HepG2 (cell line): ENCODE measurements at regions not wholly inside any gene's neighbourhood (a gene's known extent, or its start where the extent isn't known, plus 50 kb on each side); places are given as distances from the start of the nearest gene placed in this dataset.

Experiments
- ETV6 ChIP-seq: sonication (generic); formaldehyde crosslinking; conservative IDR thresholded peaks from 2 replicates; pipeline ENCODE4 v1.4.0; 2020; ENCODE audit warnings: missing genetic modification reagents
- FOXK1 ChIP-seq: sonication (generic); formaldehyde crosslinking; IDR thresholded peaks from 2 replicates; pipeline ENCODE4 v1.4.0; 2020; ENCODE audit warnings: low read depth, missing genetic modification reagents, borderline replicate concordance
- KLF13 ChIP-seq: sonication (generic); formaldehyde crosslinking; IDR thresholded peaks from 2 replicates; pipeline ENCODE4 v1.4.0; 2020; ENCODE audit warnings: mild to moderate bottlenecking, missing genetic modification reagents
- KLF6 ChIP-seq: IDR thresholded peaks from 2 replicates; pipeline ENCODE4 v1.8.0; 2016; ENCODE audit warnings: missing biosample characterization, missing genetic modification reagents
- MYNN ChIP-seq: sonication (generic); formaldehyde crosslinking; IDR thresholded peaks from 2 replicates; pipeline ENCODE4 v1.4.0; 2020; ENCODE audit warnings: mild to moderate bottlenecking, low read depth, missing genetic modification reagents
- NFE2L2 ChIP-seq: fragments of 150-350 bp; IDR thresholded peaks from 2 replicates; pipeline ENCODE4 v1.6.1; 2014; ENCODE audit warnings: low read length
- PAWR ChIP-seq: sonication (generic); formaldehyde crosslinking; IDR thresholded peaks from 2 replicates; pipeline ENCODE4 v1.4.0; 2020; ENCODE audit warnings: missing genetic modification reagents, mild to moderate bottlenecking, borderline replicate concordance
- SMAD1 ChIP-seq: sonication (generic); formaldehyde crosslinking; IDR thresholded peaks from 2 replicates; pipeline ENCODE4 v1.4.0; 2020; ENCODE audit warnings: missing genetic modification reagents, low read depth, mild to moderate bottlenecking, borderline replicate concordance
- ZNF230 ChIP-seq: sonication (generic); formaldehyde crosslinking; IDR thresholded peaks from 2 replicates; pipeline ENCODE4 v1.4.0; 2020; ENCODE audit warnings: mild to moderate bottlenecking, missing genetic modification reagents
- ZNF337 ChIP-seq: sonication (generic); formaldehyde crosslinking; IDR thresholded peaks from 2 replicates; pipeline ENCODE4 v1.5.1; 2020; ENCODE audit warnings: missing genetic modification reagents, low read depth, mild to moderate bottlenecking, borderline replicate concordance
- ZNF33A ChIP-seq: sonication (generic); formaldehyde crosslinking; IDR thresholded peaks from 2 replicates; pipeline ENCODE4 v1.5.1; 2020; ENCODE audit warnings: missing genetic modification reagents, mild to moderate bottlenecking, moderate library complexity, borderline replicate concordance
- ZNF713 ChIP-seq: sonication (generic); formaldehyde crosslinking; IDR thresholded peaks from 2 replicates; pipeline ENCODE4 v1.4.0; 2020; ENCODE audit warnings: mild to moderate bottlenecking, missing genetic modification reagents
- ZNF878 ChIP-seq: sonication (generic); formaldehyde crosslinking; IDR thresholded peaks from 2 replicates; pipeline ENCODE4 v1.8.1; 2023; ENCODE audit warnings: mild to moderate bottlenecking, missing genetic modification reagents, moderate library complexity
- TF ChIP-seq, protein P1 (sequence below): sonication (generic); formaldehyde crosslinking; IDR thresholded peaks from 2 replicates; pipeline ENCODE4 v1.4.0; 2020; ENCODE audit warnings: mild to moderate bottlenecking, missing genetic modification reagents
- TF ChIP-seq, protein P2 (sequence below): sonication (generic); formaldehyde crosslinking; IDR thresholded peaks from 2 replicates; pipeline ENCODE4 v1.4.0; 2020; ENCODE audit warnings: missing genetic modification reagents
- TF ChIP-seq, protein P3 (sequence below): sonication (generic); formaldehyde crosslinking; IDR thresholded peaks from 2 replicates; pipeline ENCODE4 v1.8.1; 2023; ENCODE audit warnings: mild to moderate bottlenecking, missing genetic modification reagents
- TF ChIP-seq, protein P4 (sequence below): sonication (generic); formaldehyde crosslinking; IDR thresholded peaks from 2 replicates; pipeline ENCODE4 v1.4.0; 2020; ENCODE audit warnings: low read depth, mild to moderate bottlenecking, missing genetic modification reagents
- TF ChIP-seq, protein P5 (sequence below): sonication (generic); formaldehyde crosslinking; IDR thresholded peaks from 2 replicates; pipeline ENCODE4 v1.4.0; 2020; ENCODE audit warnings: missing genetic modification reagents
- TF ChIP-seq, protein P6 (sequence below): sonication (generic); formaldehyde crosslinking; IDR thresholded peaks from 2 replicates; pipeline ENCODE4 v1.5.0; 2020; ENCODE audit warnings: missing genetic modification reagents

DNA sequence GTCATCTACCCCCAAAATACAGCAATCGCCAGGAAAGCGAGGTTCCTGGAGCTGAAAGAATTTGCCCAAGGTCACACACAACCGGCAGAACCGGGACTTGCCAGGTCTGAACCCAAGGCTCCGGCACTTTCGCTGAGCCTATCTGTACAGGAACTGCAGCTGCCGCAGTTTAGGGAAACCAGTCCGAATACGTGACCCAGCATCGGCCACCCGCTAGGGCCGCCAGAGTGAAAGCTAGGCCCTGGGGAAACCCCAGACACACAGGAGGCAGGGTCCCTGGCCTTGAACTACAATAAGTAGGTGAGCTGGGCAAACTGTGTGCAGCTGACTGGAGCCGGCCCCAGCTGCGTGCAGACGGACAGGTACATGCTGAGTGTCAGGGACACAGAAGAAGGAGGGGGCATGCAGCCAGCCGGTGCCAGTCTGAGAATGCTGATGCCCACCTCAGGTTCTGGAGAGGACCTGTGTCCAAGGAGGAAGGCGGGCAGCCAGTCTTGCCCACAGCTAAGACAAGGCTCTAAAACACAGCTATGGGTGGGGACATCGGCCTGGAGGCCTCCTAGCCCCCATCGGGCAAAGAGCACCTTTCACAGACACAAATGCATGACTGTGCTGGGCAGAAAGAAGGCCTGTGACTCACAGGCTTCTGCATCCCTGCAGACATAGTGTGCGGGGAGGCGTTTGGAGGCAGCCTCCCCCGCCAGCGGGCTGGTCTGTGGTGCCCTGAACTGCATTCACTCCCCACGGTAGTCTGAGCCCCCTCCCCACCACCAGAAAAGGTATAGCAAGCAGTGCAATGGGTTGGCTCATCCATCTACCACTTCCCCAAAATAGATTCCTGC, 107.4 kb upstream of the ID2 start (continued):
- TF ChIP-seq ZNF230 (peak; percentile 60; the same call in 1 of the 2 replicates), NFE2L2 (no peak), KLF6 (CRISPR knock-in tag) (peak; percentile 58; the same call in 1 of the 2 replicates), ZNF713 (CRISPR knock-in tag) (no peak), ZNF33A (CRISPR knock-in tag) (no peak), SMAD1 (CRISPR knock-in tag) (no peak), FOXK1 (CRISPR knock-in tag) (peak; percentile 73; the same call in 1 of the 2 replicates), ZNF337 (peak; percentile 98; the same call in 1 of the 2 replicates), KLF13 (CRISPR knock-in tag) (no peak), MYNN (CRISPR knock-in tag) (no peak; the same call in 1 of the 2 replicates), ETV6 (CRISPR knock-in tag) (no peak), PAWR (CRISPR knock-in tag) (no peak; the same call in 1 of the 2 replicates), ZNF878 (peak; percentile 71; the same call in 1 of the 2 replicates)
- TF ChIP-seq, protein P1, sequence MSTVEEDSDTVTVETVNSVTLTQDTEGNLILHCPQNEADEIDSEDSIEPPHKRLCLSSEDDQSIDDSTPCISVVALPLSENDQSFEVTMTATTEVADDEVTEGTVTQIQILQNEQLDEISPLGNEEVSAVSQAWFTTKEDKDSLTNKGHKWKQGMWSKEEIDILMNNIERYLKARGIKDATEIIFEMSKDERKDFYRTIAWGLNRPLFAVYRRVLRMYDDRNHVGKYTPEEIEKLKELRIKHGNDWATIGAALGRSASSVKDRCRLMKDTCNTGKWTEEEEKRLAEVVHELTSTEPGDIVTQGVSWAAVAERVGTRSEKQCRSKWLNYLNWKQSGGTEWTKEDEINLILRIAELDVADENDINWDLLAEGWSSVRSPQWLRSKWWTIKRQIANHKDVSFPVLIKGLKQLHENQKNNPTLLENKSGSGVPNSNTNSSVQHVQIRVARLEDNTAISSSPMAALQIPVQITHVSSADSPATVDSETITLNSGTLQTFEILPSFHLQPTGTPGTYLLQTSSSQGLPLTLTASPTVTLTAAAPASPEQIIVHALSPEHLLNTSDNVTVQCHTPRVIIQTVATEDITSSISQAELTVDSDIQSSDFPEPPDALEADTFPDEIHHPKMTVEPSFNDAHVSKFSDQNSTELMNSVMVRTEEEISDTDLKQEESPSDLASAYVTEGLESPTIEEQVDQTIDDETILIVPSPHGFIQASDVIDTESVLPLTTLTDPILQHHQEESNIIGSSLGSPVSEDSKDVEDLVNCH (CRISPR knock-in tag), result peak; percentile 48; the same call in 1 of the 2 replicates
- TF ChIP-seq, protein P2, sequence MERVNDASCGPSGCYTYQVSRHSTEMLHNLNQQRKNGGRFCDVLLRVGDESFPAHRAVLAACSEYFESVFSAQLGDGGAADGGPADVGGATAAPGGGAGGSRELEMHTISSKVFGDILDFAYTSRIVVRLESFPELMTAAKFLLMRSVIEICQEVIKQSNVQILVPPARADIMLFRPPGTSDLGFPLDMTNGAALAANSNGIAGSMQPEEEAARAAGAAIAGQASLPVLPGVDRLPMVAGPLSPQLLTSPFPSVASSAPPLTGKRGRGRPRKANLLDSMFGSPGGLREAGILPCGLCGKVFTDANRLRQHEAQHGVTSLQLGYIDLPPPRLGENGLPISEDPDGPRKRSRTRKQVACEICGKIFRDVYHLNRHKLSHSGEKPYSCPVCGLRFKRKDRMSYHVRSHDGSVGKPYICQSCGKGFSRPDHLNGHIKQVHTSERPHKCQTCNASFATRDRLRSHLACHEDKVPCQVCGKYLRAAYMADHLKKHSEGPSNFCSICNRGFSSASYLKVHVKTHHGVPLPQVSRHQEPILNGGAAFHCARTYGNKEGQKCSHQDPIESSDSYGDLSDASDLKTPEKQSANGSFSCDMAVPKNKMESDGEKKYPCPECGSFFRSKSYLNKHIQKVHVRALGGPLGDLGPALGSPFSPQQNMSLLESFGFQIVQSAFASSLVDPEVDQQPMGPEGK (CRISPR knock-in tag), result peak; percentile 95
- TF ChIP-seq, protein P3, sequence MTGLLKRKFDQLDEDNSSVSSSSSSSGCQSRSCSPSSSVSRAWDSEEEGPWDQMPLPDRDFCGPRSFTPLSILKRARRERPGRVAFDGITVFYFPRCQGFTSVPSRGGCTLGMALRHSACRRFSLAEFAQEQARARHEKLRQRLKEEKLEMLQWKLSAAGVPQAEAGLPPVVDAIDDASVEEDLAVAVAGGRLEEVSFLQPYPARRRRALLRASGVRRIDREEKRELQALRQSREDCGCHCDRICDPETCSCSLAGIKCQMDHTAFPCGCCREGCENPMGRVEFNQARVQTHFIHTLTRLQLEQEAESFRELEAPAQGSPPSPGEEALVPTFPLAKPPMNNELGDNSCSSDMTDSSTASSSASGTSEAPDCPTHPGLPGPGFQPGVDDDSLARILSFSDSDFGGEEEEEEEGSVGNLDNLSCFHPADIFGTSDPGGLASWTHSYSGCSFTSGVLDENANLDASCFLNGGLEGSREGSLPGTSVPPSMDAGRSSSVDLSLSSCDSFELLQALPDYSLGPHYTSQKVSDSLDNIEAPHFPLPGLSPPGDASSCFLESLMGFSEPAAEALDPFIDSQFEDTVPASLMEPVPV (CRISPR knock-in tag), result no peak
- TF ChIP-seq, protein P4, sequence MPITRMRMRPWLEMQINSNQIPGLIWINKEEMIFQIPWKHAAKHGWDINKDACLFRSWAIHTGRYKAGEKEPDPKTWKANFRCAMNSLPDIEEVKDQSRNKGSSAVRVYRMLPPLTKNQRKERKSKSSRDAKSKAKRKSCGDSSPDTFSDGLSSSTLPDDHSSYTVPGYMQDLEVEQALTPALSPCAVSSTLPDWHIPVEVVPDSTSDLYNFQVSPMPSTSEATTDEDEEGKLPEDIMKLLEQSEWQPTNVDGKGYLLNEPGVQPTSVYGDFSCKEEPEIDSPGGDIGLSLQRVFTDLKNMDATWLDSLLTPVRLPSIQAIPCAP (CRISPR knock-in tag), result peak; percentile 76; the same call in 1 of the 2 replicates
- TF ChIP-seq, protein P5, sequence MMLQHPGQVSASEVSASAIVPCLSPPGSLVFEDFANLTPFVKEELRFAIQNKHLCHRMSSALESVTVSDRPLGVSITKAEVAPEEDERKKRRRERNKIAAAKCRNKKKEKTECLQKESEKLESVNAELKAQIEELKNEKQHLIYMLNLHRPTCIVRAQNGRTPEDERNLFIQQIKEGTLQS, result no peak; the same call in 1 of the 2 replicates
- TF ChIP-seq, protein P6, sequence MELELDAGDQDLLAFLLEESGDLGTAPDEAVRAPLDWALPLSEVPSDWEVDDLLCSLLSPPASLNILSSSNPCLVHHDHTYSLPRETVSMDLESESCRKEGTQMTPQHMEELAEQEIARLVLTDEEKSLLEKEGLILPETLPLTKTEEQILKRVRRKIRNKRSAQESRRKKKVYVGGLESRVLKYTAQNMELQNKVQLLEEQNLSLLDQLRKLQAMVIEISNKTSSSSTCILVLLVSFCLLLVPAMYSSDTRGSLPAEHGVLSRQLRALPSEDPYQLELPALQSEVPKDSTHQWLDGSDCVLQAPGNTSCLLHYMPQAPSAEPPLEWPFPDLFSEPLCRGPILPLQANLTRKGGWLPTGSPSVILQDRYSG (CRISPR knock-in tag), result no peak
